UCSD-AML1 (cell line): ENCODE measurements at regions not wholly inside any gene's neighbourhood (a gene's known extent, or its start where the extent isn't known, plus 50 kb on each side); places are given as distances from the start of the nearest gene placed in this dataset.
"Not testable (repeated sequence)": the region's sequence is repeated elsewhere in the genome, so short reads cannot be mapped to it uniquely, and the experiment has no call there.

Experiments used
- DNase-seq: peaks from one replicate; lab custom pipeline; 2025; ENCODE audit not compliant: unreplicated experiment; lab: John Stamatoyannopoulos, UW

DNA sequence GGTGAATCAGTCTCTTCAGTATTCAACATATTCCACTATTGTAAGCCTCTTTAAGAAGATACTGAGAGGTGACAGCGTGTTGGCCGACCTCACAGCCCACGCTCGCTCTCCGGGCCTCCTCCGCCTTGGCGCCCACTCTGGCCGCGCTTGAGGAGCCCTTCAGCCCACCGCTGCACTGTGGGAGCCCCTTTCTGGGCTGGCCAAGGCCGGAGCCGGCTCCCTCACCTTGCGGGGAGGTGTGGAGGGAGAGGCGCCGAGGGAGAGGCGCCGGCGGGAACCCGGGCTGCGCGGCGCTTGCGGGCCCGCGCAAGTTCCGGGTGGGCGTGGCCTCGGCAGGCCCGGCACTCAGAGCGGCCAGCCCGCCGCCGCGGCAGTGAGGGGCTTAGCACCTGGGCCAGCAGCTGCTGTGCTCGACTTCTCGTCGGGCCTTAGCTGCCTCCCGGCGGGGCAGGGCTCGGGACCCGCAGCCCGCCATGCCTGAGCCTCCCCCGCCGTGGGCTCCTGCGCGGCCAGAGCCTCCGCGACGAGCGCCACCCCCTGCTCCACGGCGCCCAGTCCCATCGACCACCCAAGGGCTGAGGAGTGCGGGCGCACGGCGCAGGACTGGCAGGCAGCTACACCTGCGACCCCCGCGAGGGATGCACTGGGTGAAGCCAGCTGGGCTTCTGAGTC is 306.4 kb downstream of the SEMA3D start:
- not testable (repeated sequence) for DNase-seq

GRCh38 chr7:84879570-84880325 is 307.1 kb downstream of the SEMA3D start:
- no peak for DNase-seq

DNA sequence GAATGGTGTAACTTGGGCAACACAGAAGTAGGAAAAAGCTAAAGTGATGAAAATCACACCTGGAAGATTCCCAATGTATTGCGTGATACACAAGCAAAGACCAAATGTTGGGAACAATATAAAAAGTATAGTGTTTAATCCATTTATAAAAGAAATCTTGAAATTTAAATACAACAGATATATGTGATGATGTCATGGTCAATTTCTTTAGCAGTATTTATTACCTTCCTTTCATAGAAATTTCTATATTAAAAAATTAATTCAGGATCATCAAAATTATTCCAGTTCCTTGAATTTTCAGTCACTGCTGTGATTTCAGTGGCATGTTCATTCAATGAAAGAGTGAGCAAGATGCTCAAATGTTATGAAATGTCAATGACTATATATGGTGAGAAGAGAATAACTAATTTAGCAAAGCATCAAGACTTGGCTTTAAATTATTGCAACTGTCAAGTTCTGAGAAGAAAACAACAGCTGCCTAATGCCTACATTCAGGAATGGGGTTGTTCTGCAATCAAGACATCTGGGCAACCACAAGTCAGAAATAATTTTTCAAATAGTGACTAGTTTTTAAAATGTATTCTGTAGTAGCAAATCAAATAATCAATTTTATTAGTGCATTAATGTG is 308.8 kb downstream of the SEMA3D start:
- no peak for DNase-seq

DNA sequence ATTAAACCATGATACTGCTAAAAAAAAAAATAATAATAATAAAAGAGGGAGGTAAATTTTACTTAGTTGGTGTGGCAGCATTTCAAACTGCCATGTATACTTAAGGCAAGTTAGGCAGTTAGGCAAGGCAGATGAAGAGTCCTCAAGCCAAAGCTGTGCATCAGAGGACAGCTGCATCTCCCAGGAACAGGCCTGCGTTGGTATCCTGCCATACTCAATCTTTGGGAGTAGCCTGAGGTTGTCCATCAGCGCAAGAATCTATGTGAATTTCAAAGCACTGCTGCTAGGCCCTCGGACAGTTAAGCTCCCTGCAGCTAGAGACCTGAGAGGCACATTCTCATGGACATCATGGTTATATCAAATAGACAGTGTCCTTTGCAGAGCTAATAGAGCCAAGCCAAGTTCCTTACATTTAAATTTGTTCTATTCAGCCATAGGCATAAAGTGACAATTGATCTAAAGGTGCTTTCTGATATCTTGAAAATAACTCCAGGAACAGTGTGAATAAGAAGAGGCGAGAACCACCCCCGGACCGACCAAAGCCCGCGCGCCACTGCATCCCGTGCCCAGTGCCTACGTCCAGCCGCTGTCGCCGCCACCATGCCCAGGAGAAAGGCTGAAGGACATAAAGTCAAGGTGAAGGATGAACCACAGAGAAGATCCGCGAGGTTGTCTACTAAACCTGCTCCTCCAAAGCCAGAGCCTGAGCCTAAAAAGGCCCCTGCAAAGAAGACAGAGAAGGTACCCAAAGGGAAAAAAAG is 310.6 kb downstream of the SEMA3D start:
- no peak for DNase-seq

- no peak for DNase-seq
Measured at GRCh38 chr7:84865560-84865959, 321.3 kb downstream of the SEMA3D start.

GRCh38 chr7:84857336-84857735 is 329.5 kb downstream of the SEMA3D start:
- no peak for DNase-seq

DNA sequence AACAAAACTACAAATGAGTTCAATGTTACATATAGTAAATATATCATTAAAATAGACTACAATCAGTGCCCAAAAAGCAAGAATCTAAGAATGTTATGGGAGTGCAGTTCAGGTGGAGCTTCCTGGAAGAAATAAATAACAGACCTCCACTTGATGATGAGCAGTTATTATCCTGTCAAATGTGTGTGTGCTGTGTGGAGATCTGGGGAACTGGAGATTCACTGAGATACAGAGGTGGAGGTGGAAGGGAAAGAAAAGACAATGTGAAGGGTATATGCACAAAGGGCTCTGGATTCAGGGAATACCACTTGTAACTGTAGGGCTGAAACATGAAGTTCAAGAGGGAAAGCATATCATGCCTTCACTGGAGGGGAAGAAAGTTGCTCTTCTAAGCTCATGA is 331.1 kb downstream of the SEMA3D start:
- DNase-seq: no peak

- not testable (repeated sequence) for DNase-seq
Measured at GRCh38 chr7:84848974-84849372, 337.9 kb downstream of the SEMA3D start.

DNA sequence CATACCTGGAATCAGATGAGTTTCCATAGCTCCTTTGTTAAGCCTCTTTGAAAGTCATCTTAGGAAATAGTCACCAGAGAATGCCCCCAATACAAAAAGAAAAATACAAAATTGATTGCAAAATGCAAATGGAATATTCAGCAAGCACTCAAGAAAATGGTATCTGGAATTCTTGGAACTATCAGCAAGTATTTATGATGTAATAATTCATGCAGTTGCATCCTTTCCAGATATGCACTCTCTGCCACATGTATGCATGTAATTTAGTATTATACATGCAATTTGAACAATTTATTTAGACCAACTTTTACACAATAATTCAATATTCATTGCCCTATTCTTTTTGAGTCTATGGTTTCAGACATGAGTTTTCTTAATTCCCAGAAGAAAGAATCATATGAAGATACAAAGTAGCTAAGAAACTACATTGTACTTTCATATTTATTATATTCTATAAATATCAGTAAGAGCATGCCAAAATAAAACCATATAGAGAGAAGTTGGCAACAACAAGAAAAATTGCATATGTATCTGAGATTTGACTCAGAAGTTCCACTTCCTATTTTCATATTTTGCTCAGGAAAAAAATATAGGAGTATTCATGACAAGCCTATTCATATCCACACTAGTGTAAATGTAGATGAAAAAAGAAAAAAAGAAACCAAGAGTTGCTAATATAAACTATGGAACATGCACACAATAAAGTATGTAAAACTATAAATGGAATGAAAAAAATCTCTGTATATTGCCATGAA is 338.5 kb downstream of the SEMA3D start:
- DNase-seq: no peak

DNA sequence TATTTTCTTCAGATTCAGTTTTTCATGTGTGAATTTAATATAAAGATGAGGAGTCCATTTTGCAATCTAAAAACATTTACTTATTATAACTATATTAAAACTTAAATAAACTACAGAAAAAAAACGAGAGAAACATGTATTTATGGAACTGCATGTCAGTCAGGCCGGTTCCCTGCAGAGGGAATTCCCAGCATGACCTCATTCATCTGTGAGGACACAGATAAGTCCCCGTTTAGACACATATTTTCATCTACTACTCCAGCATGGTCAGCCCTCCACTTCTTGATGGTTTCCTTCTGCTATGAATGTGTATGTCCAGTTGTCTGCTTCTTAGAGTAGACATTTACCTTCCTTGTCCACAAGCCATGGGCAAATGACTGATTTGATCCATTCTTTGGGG is 339.1 kb downstream of the SEMA3D start:
- no peak for DNase-seq

GRCh38 chr7:84847038-84847437 is 339.8 kb downstream of the SEMA3D start:
- DNase-seq: no peak

GRCh38 chr7:84845971-84846370 is 340.9 kb downstream of the SEMA3D start:
- DNase-seq: no peak

GRCh38 chr7:84844771-84845170 is 342.1 kb downstream of the SEMA3D start:
- no peak for DNase-seq

- no peak for DNase-seq
Measured at GRCh38 chr7:84841809-84842208, 345.0 kb downstream of the SEMA3D start.

- no peak for DNase-seq
Measured at GRCh38 chr7:84838857-84839256, 348.0 kb downstream of the SEMA3D start.

DNA sequence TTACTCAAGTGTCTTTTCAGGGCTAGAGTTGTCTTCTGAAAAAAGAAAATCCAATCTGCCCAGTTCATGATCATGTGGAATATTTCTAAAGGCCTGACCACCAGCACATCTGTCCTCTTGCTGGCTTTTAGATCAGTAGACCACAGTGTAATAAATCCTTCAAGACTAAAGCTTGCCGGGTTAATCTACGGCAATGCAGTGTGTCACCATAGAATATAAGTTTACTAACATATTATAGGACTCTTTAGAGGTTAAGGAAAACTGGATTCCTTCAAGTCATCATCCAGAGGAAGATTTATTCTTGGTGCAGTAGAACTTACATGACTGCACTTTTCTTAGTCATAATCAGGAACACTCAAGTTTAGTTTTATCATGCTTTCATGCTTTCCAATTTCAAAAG is 349.5 kb downstream of the SEMA3D start:
- DNase-seq: no peak

- no peak for DNase-seq
Measured at GRCh38 chr7:84829719-84830118, 357.1 kb downstream of the SEMA3D start.

- no peak for DNase-seq
Measured at GRCh38 chr7:84824057-84824651, 362.7 kb downstream of the SEMA3D start.

DNA sequence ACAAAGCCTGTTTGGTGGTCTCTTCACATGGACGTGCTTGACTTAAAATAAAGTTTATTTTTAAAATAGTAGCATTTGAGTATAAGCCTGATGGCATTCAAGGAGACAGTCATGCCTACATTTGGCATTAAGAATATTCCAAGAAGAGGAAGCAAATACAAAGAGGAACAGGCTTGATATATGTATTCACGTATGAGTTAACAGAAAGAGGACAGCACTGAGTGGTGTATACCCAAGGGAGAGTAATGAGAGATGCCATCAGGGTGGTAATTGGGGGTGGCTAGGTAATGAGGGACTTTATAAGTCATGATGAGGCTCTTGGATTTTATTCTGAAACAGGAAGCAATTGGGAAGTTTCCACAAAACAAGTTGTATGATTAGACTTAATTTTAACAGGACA is 363.3 kb downstream of the SEMA3D start:
- DNase-seq: no peak

GRCh38 chr7:84822941-84823510 is 363.8 kb downstream of the SEMA3D start:
- DNase-seq: no peak
